ENCODE measurements at regions not wholly inside any gene's neighbourhood (a gene's known extent, or its start where the extent isn't known, plus 50 kb on each side); places are given as distances from the start of the nearest gene placed in this dataset.

DNA sequence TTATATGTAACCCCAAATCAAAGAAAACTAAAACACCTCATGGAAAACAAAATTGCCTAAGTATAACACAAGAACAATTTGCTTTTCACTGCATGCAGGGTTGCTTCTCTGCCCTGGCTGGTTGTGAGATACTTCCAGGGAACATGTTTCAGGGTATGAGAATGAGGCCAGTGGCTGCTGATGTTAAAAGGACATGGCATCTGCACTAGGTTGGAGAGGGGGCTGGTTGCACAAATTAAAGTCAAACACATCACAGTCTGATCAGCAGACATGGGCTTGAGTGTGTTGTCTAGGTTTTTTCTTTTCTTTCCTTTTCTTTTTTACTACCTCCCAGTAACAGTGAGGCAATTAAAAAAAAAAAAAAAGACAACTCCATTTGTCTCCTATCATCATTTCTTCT is 374.9 kb downstream of the MCTP2 start:
- no peak for DNase-seq (ENCODE audit: low read depth in 2 of 2)

- no peak for DNase-seq (ENCODE audit: low read depth in 2 of 2)
Observed at GRCh38 chr15:94607176-94607654, 375.9 kb downstream of the MCTP2 start.

DNA sequence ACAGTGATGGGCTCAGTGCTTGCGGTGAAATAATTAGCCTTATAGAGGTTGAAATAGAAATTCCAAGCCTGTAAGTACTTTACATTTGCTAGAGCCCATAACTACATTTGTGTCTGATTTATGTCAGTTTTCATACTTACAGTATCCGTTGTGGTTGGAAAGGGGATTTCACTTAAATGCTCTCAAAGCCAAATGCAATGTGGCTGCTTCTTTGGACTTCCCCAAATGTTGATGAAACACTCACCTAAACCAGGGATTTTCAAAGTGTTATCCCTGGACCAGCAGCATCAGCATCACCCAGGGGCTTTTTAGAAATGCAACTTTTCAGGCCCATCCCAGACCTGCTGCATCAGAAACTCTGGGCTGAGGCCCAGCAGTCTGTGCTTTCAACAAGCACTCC is 378.7 kb downstream of the MCTP2 start:
- no peak for DNase-seq (ENCODE audit: low read depth in 2 of 2)

- DNase-seq (ENCODE audit: low read depth in 2 of 2): no peak
Observed at GRCh38 chr15:94610485-94610884, 379.1 kb downstream of the MCTP2 start.

DNA sequence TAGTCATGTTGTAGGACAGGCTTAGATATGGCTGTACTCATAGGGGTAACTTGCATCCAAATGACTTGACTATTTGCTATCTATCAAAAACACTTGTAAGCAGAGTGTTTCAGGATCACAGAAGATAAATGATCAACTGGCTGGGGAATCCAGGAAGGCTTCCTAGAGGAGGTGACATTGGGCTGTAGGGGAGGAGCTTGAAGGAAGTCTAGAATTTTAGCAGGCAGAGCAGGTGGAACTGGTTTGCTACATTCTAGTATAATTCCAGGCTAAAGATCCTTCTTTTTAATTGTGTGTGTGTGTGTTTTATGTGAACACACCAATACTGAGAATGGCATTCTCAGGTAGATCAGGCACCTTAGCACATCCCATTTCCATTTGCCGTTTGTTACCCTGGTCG is 380.3 kb downstream of the MCTP2 start:
- DNase-seq (ENCODE audit: low read depth in 2 of 2): no peak

DNA sequence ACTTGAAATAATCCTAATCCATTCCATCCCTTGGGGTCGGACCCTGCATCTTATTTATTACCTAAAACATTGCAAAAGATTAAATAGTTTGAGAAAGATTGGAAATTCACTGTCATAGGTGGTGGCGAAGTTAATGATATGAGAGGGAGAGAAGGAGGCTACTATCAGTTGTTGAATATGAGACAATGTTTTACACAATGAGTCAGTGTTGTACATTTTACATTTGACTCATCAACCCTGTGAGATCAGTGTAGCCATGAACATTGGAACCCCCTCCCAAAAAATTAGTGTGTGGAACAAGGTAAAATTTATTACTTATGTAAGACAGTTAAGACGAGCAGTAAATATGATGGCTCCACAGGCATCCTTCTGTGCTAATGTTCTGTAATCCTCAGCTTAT is 384.3 kb downstream of the MCTP2 start:
- DNase-seq (ENCODE audit: low read depth in 2 of 2): no peak

GRCh38 chr15:94620632-94621031 is 389.3 kb downstream of the MCTP2 start:
- DNase-seq (ENCODE audit: low read depth in 2 of 2): no peak

- DNase-seq (ENCODE audit: low read depth in 2 of 2): no peak
Observed at GRCh38 chr15:94621736-94622135, 390.4 kb downstream of the MCTP2 start.

GRCh38 chr15:94626949-94627348 is 395.6 kb downstream of the MCTP2 start:
- no peak for DNase-seq (ENCODE audit: low read depth in 2 of 2)

DNA sequence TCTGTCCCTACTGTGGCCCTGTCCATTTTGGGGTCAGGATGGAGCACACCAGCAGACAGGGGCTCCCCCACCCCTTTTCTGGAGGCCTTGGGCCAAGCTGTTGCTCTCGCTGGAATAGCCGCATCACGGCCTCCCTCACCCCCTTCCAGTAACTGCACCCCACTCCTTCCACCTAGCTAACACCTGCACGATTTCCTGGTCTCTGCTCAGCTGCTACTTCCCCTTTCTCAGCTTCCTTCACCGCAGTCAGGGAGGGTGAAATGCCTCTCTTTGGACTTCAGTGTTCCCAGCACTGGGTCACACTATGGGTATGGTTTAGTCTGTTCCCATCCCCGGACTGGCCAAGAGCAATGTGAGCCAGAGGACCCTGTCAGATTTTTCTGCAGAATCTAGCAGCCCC is 400.2 kb downstream of the MCTP2 start:
- DNase-seq (ENCODE audit: low read depth in 2 of 2): no peak

GRCh38 chr15:94638183-94638582 is 406.8 kb downstream of the MCTP2 start:
- DNase-seq (ENCODE audit: low read depth in 2 of 2): no peak

GRCh38 chr15:94639701-94640100 is 408.3 kb downstream of the MCTP2 start:
- no peak for DNase-seq (ENCODE audit: low read depth in 2 of 2)

DNA sequence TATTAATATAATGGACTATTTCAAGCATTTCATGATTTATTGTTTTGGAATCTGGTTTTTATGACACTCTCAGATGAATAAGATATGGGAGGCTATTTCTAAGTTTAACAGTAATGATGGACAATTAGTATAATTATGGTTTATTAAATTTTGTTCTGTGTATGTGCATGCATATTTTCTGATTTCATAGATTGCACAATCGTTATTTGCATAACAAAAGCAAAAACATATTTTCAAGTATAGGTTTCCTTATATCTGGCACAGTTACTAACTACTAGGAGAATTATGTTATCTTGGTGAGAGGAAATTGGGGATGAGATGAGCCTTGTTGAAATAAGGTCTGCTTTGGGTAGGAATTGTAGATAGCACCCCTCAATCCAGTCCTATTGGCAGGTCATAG is 413.1 kb downstream of the MCTP2 start:
- no peak for DNase-seq (ENCODE audit: low read depth in 2 of 2)

- no peak for DNase-seq (ENCODE audit: low read depth in 2 of 2)
Observed at GRCh38 chr15:94653071-94653470, 421.7 kb downstream of the MCTP2 start.

GRCh38 chr15:94655249-94655880 is 424.0 kb downstream of the MCTP2 start:
- DNase-seq (ENCODE audit: low read depth in 2 of 2): no peak

GRCh38 chr15:94665676-94666441 is 434.5 kb downstream of the MCTP2 start:
- no peak for DNase-seq (ENCODE audit: low read depth in 2 of 2)

- no peak for DNase-seq (ENCODE audit: low read depth in 2 of 2)
Observed at GRCh38 chr15:94666553-94666952, 435.2 kb downstream of the MCTP2 start.

DNA sequence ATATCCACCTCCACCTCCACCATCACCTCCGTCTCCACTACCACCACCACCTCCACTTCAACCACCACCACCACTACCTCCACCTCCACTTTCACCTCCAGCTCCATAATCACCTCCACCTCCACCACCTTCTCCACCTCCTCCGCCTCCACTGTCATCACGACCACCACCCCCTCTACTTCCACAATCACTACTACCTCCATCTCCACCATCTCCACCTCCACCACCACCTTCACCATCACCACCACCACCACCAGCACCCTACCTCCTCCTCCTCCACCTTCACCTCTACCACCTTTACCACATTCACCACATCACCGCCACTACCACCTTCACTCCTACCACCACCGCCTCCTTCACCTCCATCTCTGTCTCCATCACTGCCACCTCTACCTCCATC is 435.7 kb downstream of the MCTP2 start:
- no peak for DNase-seq (ENCODE audit: low read depth in 2 of 2)

DNA sequence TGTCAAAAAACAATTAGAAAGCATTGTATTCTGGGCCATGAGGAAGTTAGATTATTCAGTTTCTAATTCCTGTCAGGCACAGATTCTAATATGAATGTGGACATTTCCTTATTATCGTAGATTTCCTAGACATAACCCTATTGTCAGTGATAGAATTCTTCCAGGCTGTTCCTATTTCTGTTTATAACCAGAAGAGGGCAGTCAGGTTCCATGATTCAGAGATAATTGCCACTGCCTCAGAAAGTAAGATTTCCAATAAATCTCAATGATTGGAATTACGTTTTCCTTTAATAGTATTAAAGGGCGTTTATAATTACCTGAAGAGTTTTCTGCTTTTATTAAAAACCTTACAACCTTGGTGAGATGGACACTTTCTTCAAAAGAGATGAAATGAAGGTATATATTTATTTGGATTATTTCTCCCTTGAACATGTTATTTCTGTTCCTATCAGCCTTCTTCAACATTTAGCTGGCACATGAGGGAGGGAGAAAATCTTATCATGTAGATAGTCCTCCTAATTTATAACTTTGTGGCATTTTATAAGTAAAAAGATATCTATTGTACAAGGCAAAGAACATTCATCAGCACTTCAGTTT is 439.2 kb downstream of the MCTP2 start:
- DNase-seq (ENCODE audit: low read depth in 2 of 2): no peak

- DNase-seq (ENCODE audit: low read depth in 2 of 2): no peak
Observed at GRCh38 chr15:94671858-94672532, 440.6 kb downstream of the MCTP2 start.

DNA sequence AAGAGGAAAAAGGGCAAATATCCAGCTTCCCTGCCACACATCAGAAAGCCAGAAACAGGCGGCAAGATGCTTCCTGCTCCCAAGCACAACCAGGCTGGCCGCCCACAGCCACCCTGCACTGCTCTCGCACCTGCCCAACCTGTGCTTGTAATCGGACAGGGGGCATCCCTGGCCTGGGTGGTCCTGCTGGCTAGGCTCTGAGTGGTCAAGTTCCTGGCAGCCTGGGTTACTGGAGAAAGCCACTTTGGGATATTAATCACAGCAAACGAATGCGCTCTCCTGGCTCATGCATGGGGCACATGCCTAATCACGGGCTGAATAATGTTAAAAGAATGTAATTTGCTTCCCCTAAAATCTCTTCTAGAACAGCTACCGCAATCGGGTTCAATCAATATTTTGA is 442.4 kb downstream of the MCTP2 start:
- no peak for DNase-seq (ENCODE audit: low read depth in 2 of 2)

DNA sequence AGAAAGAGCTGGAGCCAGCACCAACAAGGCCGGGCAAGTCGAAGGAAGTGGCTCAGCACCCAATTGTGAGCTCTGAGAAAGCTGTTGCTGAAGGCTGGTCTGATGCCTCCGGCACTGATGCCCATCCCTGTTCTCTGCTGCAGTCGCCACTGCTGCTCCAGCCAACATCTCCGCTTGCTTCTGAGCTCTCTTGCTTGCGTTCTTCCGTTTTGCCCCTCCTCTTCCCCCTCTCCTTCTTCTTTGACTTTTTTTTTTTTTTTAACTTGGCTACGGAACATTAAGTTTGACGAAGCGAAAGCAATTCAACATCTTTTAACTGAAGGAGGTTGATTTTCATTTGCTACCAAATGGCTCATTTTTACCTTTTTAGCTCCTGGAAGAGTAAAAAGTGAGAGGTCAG is 442.9 kb downstream of the MCTP2 start:
- no peak for DNase-seq (ENCODE audit: low read depth in 2 of 2)

All from stimulated activated CD4-positive, alpha-beta T cell treated with anti-CD3 and anti-CD28 coated beads, Interleukin-4, amount 100 ng/mL, for 48 hours (primary cell).